H1 (cell line): ENCODE measurements at regions not wholly inside any gene's neighbourhood (a gene's known extent, or its start where the extent isn't known, plus 50 kb on each side); places are given as distances from the start of the nearest gene placed in this dataset.

Experiments
- CTCF ChIA-PET: fragments of 300-600 bp; sonication (Branson Sonifier 250); formaldehyde crosslinking; loops from one replicate; lab custom pipeline; 2021; ENCODE audit not compliant: partially characterized antibody; lab: Charles Lee
- POLR2A ChIA-PET: fragments of 300-600 bp; sonication (Branson Sonifier 250); formaldehyde crosslinking; loops from one replicate; lab custom pipeline; 2021; ENCODE audit warnings: inconsistent platforms; ENCODE audit not compliant: partially characterized antibody; lab: Charles Lee
- DNase-seq, 2 experiments: peaks; one replicate each; pipeline versions ENCODE4 v3.0.0 to v3.0.0-alpha.2; 2010 to 2022; ENCODE audit warnings: low spot score in 2 of 2, low read depth in 1 of 2, mixed read lengths in 1 of 2
- FAIRE-seq: peaks from 2 replicates; lab custom pipeline; 2011; peaks lifted over from hg19 to GRCh38; lab: Jason Lieb, UNC
- H2AFZ ChIP-seq: 2 replicates; pipeline ENCODE4 v1.8.1; 2012; ENCODE audit warnings: low read length, inconsistent platforms
- H2AK5ac ChIP-seq: 2 replicates; pipeline ENCODE4 v1.6.1; 2013; ENCODE audit warnings: low read depth, low read length
- H2BK120ac ChIP-seq: replicated peaks from 2 replicates; pipeline ENCODE3; 2013; ENCODE audit warnings: low read depth, low read length, inconsistent platforms
- H2BK12ac ChIP-seq: 2 replicates; pipeline ENCODE4 v1.6.1; 2013; ENCODE audit warnings: low read depth, low read length
- H2BK15ac ChIP-seq: 2 replicates; pipeline ENCODE4 v1.6.1; 2013; ENCODE audit warnings: low read length
- H2BK20ac ChIP-seq: 2 replicates; pipeline ENCODE4 v1.6.1; 2013; ENCODE audit warnings: low read length
- H2BK5ac ChIP-seq: 2 replicates; pipeline ENCODE4 v1.6.1; 2013; ENCODE audit warnings: low read depth, low read length
- H3K14ac ChIP-seq: 2 replicates; pipeline ENCODE4 v1.6.1; 2013; ENCODE audit warnings: inconsistent platforms; ENCODE audit not compliant: insufficient read length
- H3K18ac ChIP-seq: 2 replicates; pipeline ENCODE4 v1.6.1; 2013; ENCODE audit warnings: low read length; ENCODE audit errors: extremely low read depth
- H3K23ac ChIP-seq: 2 replicates; pipeline ENCODE4 v1.6.1; 2013; ENCODE audit warnings: inconsistent platforms; ENCODE audit not compliant: insufficient read length
- H3K23me2 ChIP-seq: 2 replicates; pipeline ENCODE4 v1.6.1; 2013; ENCODE audit warnings: low read depth, low read length
- H3K27ac ChIP-seq: 2 replicates; pipeline ENCODE4 v1.6.1; 2011; ENCODE audit warnings: low read depth, low read length, inconsistent platforms
- H3K27me3 ChIP-seq, 4 experiments: replicated peaks in 1 of 4; 1 replicate in 1 of 4; 2 replicates in 3 of 4; pipeline versions ENCODE4 v1.6.1 to v1.8.1; 2011 to 2013; ENCODE audit warnings: low read length in 3 of 4, mild to moderate bottlenecking in 3 of 4, inconsistent platforms in 2 of 4, mixed read lengths in 2 of 4, moderate library complexity in 1 of 4; ENCODE audit not compliant: control insufficient read depth in 3 of 4, insufficient read depth in 3 of 4; ENCODE audit errors: extremely low read depth in 1 of 4
- H3K36me3 ChIP-seq, 4 experiments: 2 replicates each; pipeline versions ENCODE4 v1.6.1 to v1.8.1; 2011 to 2013; ENCODE audit warnings: mild to moderate bottlenecking in 4 of 4, low read length in 3 of 4, moderate library complexity in 2 of 4, control low read depth in 1 of 4, inconsistent platforms in 1 of 4; ENCODE audit not compliant: insufficient read depth in 4 of 4, control insufficient read depth in 2 of 4
- H3K4ac ChIP-seq: replicated peaks from 2 replicates; pipeline ENCODE3; 2013; ENCODE audit warnings: low read length, low read depth, mixed read lengths, inconsistent platforms; ENCODE audit not compliant: insufficient read length
- H3K4me1 ChIP-seq, 4 experiments: replicated peaks in 1 of 4; 1 replicate in 1 of 4; 2 replicates in 3 of 4; pipeline versions ENCODE4 v1.6.1 to v1.8.1; 2011 to 2013; ENCODE audit warnings: low read length in 3 of 4, inconsistent platforms in 2 of 4, mixed read lengths in 1 of 4; ENCODE audit not compliant: insufficient read depth in 4 of 4, control insufficient read depth in 3 of 4
- H3K4me2 ChIP-seq, 2 experiments: 2 replicates each; pipeline versions ENCODE4 v1.6.1 to v1.8.1; 2011 to 2013; ENCODE audit warnings: low read depth in 2 of 2, low read length in 2 of 2, control low read depth in 1 of 2, inconsistent platforms in 1 of 2, mild to moderate bottlenecking in 1 of 2; ENCODE audit not compliant: insufficient read depth in 1 of 2
- H3K4me3 ChIP-seq, 4 experiments: fragments of 200-600, 300-600 bp in 1 of 4; sonication (generic), shearing (Covaris generic), sonication (Bioruptor Twin) in 1 of 4; 2 replicates each; pipeline versions ENCODE4 v1.5.1 to v1.8.1; 2011 to 2016; ENCODE audit warnings: low read length in 4 of 4, low read depth in 3 of 4, control low read depth in 2 of 4, inconsistent platforms in 2 of 4, mild to moderate bottlenecking in 2 of 4, mixed read lengths in 1 of 4, moderate library complexity in 1 of 4; ENCODE audit not compliant: insufficient read depth in 2 of 4; ENCODE audit errors: extremely low read depth in 1 of 4
- H3K56ac ChIP-seq: replicated peaks from 2 replicates; pipeline ENCODE3; 2013; ENCODE audit warnings: low read depth, mild to moderate bottlenecking, mixed read lengths, low read length, inconsistent platforms; ENCODE audit not compliant: insufficient read length
- H3K79me1 ChIP-seq: 2 replicates; pipeline ENCODE4 v1.6.1; 2013; ENCODE audit warnings: low read depth, low read length, control low read depth
- H3K79me2 ChIP-seq, 2 experiments: 2 replicates each; pipeline versions ENCODE4 v1.6.1 to v1.8.1; 2012 to 2013; ENCODE audit warnings: low read length in 2 of 2, mild to moderate bottlenecking in 2 of 2, inconsistent platforms in 1 of 2; ENCODE audit not compliant: insufficient read depth in 2 of 2, control insufficient read depth in 1 of 2
- H3K9ac ChIP-seq, 4 experiments: replicated peaks in 1 of 4; 1 replicate in 1 of 4; 2 replicates in 3 of 4; pipeline versions ENCODE4 v1.6.1 to v1.8.1; 2011 to 2013; ENCODE audit warnings: low read depth in 3 of 4, low read length in 3 of 4, control low read depth in 2 of 4, mild to moderate bottlenecking in 2 of 4, moderate library complexity in 2 of 4, inconsistent platforms in 1 of 4; ENCODE audit errors: extremely low read depth in 1 of 4
- H3K9me3 ChIP-seq, 2 experiments: 2 replicates each; pipeline versions ENCODE4 v1.6.1 to v1.8.1; 2012 to 2013; ENCODE audit warnings: mild to moderate bottlenecking in 2 of 2, moderate library complexity in 2 of 2, control low read depth in 1 of 2, inconsistent platforms in 1 of 2, low read depth in 1 of 2, low read length in 1 of 2, mixed read lengths in 1 of 2; ENCODE audit not compliant: insufficient read depth in 2 of 2
- H4K20me1 ChIP-seq, 2 experiments: replicated peaks in 1 of 2; 2 replicates each; pipeline versions ENCODE3 to v1.8.1; 2011 to 2013; ENCODE audit warnings: inconsistent platforms in 2 of 2, low read length in 2 of 2, mild to moderate bottlenecking in 1 of 2; ENCODE audit not compliant: insufficient read depth in 2 of 2, control insufficient read depth in 1 of 2
- H4K5ac ChIP-seq: 2 replicates; pipeline ENCODE4 v1.6.1; 2013; ENCODE audit warnings: low read length, low read depth, mixed read lengths, inconsistent platforms; ENCODE audit not compliant: insufficient read length
- H4K8ac ChIP-seq: 2 replicates; pipeline ENCODE4 v1.8.0; 2013; ENCODE audit warnings: mild to moderate bottlenecking, moderate library complexity, low read length, inconsistent platforms; ENCODE audit not compliant: insufficient read depth; ENCODE audit errors: extremely low read depth
- H4K91ac ChIP-seq: replicated peaks from 2 replicates; pipeline ENCODE3; 2013; ENCODE audit warnings: low read length, mixed read lengths, inconsistent platforms; ENCODE audit not compliant: insufficient read length
- SP2 ChIP-seq: IDR thresholded peaks from 2 replicates; pipeline ENCODE4 v1.6.1; 2012; ENCODE audit warnings: mild to moderate bottlenecking, low read length, inconsistent platforms
- TAF1 ChIP-seq: IDR thresholded peaks from 2 replicates; pipeline ENCODE4 v1.6.1; 2011; ENCODE audit warnings: mild to moderate bottlenecking, low read depth, low read length
- TCF12 ChIP-seq: IDR thresholded peaks from 2 replicates; pipeline ENCODE4 v1.6.1; 2011; ENCODE audit warnings: low read depth, mild to moderate bottlenecking, low read length
- WGBS, 2 experiments: shearing (Covaris generic) in 1 of 2; methylation state at CpG; one replicate each; pipeline versions ENCODE4 v1.1.6 to v1.1.7; 2013 to 2015; ENCODE audit warnings: low lambda C conversion rate in 2 of 2, mixed read lengths in 2 of 2, inconsistent platforms in 1 of 2, low coverage in 1 of 2, missing lambda C conversion rate in 1 of 2; ENCODE audit not compliant: insufficient replicate concordance in 2 of 2, insufficient coverage in 1 of 2, insufficient read length in 1 of 2; ENCODE audit errors: extremely low coverage in 1 of 2, missing lambda C conversion rate in 1 of 2; 5-methylcytosine and 5-hydroxymethylcytosine counted together

GRCh38 chr6:168943231-168943905, 310.3 kb downstream of the THBS2 start:
- no peaks in the 10 kb centered on the region for H3K79me2 ChIP-seq
- no peak overlapping the region for H2BK12ac ChIP-seq
- H3K18ac ChIP-seq = no peak overlapping the region
- H3K4me3 ChIP-seq = no peak overlapping the region
- no peak overlapping the region for H2AK5ac ChIP-seq
- no peak overlapping the region for H2BK5ac ChIP-seq
- CTCF ChIA-PET = interaction anchor here (0.6 to 3.0 kb wide), 2 partner anchors 13 to 16 kb away, joined by 4 to 13 read pairs; no protein-coding TSS in a partner anchor
- no peaks in the 10 kb centered on the region for H3K23me2 ChIP-seq
- POLR2A ChIA-PET = interaction anchor here (0.6 kb wide), 1 partner anchor 606 kb away, joined by 3 read pairs; no protein-coding TSS in a partner anchor
- H3K27me3 ChIP-seq = no peaks in the 10 kb centered on the region
- FAIRE-seq = no peak
- no peak overlapping the region for H2AFZ ChIP-seq
- no peaks in the 10 kb centered on the region for H4K20me1 ChIP-seq
- H3K4me2 ChIP-seq = no peak overlapping the region
- H3K14ac ChIP-seq = no peak overlapping the region
- no peak for DNase-seq
- no peak overlapping the region for H3K23ac ChIP-seq
- H3K36me3 ChIP-seq = no peaks in the 10 kb centered on the region
- no peak overlapping the region for H3K9ac ChIP-seq
- H3K4ac ChIP-seq = no peak overlapping the region
- no peak overlapping the region for H3K27ac ChIP-seq
- no peak for TF ChIP-seq SP2
- TF ChIP-seq TAF1 = no peak
- TF ChIP-seq TCF12 = no peak
- H3K56ac ChIP-seq = no peak overlapping the region
- H2BK120ac ChIP-seq = no peak overlapping the region
- H4K91ac ChIP-seq = no peak overlapping the region
- H2BK20ac ChIP-seq = no peak overlapping the region
- no peak overlapping the region for H4K5ac ChIP-seq
- peaks cover under 1 to 2% of the 10 kb centered on the region in 2 experiments; a peak in 1 of 4 replicates for H3K9me3 ChIP-seq
- no peak overlapping the region for H2BK15ac ChIP-seq
- H4K8ac ChIP-seq = no peak overlapping the region
- H3K79me1 ChIP-seq = no peaks in the 10 kb centered on the region
- 75% methylated on average over 13 of the region's 13 CpGs; no CpG with 5 or more reads in 1 of the 2 experiments for WGBS, 2 experiments
- H3K4me1 ChIP-seq = no peaks in the 10 kb centered on the region
